ENCODE measurements at regions not wholly inside any gene's neighbourhood (a gene's known extent, or its start where the extent isn't known, plus 50 kb on each side); places are given as distances from the start of the nearest gene placed in this dataset.

DNA sequence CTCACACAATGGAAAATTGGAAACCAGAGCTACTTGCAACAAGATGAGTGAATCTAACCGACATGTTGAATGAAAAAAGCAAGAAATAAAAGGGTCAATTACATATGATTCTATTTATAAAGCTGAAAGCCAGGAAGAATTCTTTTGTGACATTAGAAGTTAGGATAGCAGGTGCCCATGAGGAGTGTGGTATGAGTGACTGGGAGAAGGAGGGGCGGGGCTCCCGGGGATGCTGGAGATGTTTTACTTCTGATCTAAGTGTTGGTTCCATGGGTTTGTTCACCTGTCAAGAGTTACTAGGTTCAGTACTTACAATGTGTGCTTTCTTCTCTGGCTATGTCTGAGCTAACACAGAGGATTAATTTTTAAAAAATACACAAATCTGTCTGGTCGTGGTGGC is 60.8 kb downstream of the NSMCE3 start:
- DNase-seq: no peak

DNA sequence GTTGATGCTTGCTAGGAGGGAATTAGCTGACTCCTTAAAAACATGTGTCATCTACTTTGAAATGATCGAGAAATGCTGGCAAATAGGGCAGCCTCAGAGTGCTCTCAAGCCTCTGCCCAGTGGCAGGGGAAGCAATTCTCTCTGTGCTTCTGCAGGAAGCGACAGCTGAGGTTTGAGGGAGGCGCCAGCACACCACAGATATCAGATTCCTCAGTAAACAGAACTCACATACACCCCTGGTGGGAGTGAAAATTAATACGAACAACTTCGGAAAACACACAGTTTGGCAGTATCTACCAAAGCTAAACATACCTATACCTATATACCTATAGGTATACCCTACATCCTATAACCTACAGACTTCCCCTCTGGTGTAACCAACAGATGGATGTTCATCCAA is 61.3 kb downstream of the NSMCE3 start:
- peak in 1 of 2 donors; percentile 4 for DNase-seq

DNA sequence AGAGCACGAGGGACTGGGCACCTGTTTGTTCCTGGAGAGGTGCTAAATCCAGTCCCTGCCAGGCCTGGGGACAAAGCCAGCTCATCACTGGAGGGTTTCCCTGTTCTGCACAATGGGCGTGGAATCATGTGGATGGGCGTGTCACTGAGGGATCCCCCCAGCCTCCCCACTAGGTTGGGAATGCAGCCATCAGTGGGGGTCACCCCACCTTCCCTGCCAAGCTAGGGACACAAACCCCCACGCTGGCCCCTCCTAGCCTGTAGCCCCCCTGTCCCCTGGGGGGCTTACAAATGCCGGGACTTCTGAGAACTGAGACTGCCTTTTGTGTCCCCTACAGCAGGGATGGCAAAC is 61.9 kb downstream of the NSMCE3 start:
- DNase-seq: no peak

DNA sequence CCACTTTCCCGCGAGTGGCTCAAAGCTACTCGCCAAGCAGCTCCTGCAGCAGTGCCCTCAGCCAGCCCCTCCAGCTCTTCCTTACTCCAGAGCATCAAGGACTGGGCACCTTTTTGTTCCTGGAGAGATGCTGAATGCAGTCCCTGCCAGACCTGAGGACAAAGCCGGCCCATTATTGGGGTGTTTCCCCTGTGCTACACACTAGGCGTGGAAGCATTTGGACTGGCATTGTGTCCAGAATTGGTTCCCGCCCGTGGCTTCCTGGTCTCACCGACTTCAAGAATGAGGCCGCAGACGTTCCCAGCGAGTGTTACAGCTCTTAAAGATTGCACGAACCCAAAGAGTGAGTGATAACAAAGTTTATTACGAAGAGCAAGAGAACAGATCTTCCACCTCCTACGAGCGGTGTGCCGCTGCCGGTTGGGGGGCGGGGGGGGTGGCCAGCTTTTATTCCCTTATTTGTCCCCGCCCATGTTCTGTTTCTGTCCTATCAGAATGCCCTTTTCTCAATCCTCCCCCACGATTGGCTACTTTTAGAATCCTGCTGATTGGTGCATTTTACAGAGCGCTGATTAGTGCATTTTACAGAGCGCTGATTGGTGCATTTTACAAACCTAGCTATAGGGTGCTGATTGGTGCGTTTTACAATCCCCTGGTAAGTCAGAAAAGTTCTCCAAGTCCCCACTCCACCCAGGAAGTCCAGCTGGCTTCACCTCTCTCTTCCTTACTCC is 62.4 kb downstream of the NSMCE3 start:
- DNase-seq: no peak

DNA sequence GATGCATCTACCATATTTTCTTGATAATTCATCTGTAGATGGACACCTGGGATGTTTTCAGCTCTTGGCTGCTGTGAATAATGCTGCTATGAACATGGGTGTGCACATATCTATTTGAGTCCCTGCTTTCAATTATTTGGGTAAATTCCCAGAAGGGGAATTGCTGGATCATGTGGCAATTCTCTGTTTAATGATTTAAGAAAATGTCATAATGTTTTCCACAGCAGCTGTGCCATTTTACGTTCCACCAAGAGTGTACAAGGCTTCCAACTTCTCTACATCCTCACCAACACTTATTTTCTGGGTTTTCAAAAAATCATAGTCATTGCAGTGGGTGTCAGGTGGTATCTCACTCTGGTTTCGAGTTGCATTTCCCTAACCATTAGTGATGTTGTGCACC is 64.4 kb downstream of the NSMCE3 start:
- no peak for DNase-seq

DNA sequence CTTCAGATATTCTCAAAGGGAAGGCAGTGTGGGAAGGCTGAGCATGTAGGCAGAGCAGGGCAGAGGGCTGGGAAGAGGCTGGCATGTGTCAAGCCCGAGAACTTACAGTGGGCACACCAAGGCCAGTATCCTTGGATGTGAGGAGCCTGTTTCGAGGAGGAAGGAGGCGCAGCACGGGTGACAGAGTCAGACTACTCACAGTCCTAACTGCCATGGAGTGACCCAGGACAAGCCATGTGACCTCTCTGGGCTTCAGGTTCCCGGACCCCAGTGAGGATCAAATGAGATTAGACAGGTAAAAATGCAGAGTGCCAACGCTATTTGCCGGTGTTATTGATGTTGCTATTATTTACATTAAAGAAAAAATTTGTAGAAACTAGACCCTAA is 65.3 kb downstream of the NSMCE3 start:
- no peak for DNase-seq

DNA sequence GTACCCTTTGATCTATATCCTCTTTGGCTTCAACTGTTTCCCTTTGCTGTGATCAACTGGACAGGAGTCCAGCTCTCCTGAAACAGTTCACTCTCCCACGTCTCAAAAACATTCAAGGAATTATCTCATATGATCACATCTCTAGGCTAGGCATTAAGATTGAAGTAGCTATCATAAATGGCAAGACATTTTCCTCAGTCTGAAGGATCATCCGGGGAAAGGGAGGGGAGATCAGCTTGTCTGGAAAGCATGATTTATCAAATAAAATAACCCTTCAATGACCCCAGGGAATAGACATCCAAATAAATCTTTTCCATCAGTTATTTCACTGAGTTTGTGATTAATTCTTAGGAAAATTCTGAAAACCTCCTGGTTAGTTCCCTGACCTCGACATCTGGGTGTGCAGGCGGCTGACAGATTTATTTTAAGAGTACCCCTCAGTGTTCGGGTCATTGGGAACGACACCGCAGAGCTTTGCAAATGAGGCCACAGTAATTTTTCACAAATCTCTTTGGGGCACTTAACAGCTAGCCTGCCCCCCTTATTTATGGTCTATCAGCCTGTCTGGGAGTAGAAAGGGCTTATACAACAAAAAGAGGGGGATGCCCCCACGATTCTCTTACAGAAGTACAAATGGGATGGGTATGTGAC is 65.8 kb downstream of the NSMCE3 start:
- DNase-seq: no peak

DNA sequence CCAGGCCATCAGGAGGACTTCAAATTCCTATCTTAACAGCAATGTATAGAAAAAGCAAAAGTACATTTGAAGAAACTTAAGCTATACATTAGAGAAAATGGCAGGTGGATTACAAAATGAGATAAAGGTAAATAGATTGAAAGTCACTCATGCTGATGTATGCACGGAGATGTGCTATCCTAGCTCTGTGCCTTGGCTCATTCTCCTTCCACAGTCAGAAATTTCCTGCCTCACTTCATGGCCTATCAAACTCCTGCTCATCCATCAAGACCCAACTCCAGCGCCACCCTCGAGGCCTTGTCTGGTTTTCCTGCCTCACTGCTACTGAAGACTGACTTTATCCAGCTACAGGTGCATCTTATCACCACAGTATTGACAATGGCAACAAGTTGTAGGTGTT is 72.9 kb downstream of the NSMCE3 start:
- no peak for DNase-seq

DNA sequence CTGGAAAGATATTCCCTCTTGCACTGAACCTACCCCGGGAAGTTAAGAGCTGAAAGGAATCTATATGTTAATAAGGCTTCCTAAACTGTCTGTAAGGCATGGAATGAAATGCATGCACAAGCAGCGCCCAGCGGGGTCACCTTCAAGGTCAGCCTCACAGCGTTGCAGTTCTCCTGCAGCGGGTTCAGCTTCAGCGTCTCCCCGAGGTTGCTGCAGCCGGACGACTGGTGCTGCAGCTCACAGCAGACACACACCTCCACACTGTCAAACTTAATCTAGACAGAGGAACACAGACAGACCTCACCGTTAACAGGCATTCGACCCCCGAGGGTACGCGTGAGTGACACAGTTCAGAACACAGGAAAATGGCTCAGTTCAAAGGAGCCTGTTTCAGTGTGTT is 73.3 kb downstream of the NSMCE3 start:
- no peak for DNase-seq

DNA sequence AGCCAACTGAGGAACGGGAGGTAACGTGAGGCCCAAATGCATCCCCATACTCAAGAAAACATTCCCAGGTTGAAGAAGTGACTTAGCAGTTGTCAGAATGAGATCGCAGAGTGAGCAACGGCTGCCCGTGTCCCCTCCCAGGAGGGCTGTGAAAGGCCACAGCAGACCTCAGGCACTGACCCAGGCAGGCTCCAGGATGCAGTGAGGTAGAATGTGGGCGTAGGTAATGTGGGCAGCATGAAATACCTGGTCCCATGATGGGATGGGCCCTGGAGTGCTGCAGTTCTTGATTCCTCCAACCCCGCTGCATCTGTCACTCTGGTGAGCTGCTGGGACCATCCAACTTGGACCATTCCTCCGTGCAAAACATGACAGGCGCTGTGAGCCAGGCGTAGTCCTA is 74.8 kb downstream of the NSMCE3 start:
- DNase-seq: no peak

DNA sequence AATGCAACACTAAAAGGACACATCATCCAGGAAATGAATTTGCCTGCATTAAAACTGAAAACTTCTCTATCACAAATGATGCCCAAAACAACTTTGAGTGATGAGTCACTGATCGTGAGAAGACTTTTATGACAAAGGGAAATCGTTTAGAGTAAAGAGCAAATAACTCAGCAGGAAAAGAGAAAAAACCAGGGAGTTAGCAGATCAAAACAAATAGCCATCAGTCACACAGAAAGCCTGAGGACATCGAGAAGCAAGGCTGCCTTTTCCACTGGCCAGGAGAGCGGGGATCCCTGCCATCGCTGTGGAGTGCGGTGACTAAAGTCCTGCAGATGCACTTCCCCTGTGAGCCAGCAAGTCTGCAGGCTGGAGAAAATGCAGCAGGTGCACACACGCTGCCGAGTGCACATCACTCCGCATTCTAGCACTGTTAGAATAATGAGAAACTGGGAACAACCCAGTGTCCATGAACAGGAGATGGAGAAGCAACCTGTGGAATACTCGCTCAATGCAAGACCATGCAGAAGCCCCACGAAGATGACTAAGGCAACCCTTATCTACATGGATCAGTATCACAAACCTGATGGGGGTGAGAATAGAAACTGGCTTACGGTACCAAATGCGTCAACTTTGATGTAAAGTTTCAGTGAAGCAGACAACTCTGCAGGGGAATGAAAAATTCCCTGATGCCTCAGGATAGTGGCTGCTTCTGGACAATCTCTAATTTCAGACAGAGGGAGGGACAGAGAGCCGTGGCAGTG is 86.4 kb downstream of the NSMCE3 start:
- no peak for DNase-seq

DNA sequence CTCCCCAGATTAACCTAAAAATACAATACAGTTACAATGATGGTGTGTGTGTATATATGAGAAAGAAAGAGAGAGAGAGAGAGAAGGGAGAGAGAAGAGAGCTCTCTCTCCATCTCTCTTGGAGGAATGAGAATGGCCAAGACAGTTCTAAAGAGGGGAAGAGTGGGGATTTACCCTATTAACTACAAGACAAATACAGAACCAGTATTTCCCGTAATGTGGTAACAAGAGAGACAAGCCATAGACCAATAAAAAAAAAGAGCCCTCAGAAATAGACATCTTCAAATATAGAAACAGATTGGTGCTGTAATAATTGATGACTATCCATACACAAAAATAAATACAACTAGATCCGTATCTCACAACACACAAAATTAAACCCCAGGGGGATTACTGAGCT is 87.0 kb downstream of the NSMCE3 start:
- DNase-seq: no peak

DNA sequence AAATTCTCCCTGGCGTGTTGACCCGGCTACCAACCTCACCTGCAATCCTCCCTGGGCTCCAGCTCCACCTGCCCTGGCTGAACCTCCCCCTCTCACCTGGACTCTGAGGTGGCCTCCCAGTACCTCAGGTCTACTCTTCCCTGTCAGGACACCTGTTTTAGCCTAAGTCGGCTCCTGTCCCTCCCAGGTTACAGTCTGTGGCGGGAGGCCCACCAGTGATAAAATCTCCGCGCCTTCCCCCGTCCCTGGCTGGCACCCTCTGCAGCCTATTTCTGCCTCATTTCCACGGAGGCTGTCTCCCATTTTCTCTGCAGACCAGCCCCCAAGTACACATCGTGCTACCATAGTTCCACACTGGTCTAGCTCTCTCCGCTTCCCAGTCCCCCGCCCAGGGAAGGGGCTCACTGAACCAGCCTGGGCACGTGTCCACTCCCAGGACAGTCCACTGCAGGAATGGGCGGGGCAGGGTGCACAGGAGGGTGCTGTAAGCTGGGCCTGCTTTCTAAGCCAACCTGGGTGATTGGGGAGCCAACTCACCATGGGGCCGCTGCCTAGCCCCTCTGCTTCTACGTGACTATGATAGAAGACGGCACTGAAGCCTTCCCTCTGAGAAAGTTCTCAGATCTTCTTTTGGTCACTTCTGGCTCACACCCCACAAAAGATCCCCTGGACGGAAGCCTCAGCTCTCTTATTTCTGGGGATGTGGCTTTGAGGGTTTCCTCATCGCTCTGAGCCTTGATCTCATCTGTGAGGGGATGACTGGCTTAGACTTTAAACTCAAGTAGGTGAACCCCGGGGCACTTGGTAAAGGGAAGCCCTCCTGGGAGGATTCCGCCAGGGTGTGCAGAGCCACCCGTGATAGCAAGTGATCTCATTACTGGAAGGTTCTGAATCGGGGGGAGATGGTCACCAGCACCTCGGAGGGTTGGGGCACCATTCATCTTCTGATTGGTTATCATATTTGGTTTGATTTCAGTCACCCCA is 96.6 kb downstream of the NSMCE3 start:
- no peak for DNase-seq

DNA sequence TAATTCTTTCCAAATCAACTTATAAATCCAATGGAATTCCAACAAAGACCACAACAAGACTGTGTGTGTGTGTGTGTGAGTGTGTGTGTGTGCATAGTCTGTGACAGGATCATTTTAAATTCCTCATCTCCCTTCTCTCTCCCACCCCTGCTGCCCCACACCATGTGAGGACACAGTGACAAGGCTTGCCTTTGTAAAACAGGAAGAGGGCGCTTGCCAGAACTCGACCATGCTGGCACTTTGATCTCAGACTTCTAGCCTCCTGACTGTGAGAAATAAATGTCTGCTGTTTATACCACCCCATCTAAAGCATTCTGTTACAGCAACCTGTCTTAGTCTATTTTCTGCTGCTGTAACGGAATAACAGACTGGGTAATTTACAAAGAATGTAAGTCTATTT is 99.1 kb downstream of the NSMCE3 start:
- DNase-seq: no peak

All from hippocampal formation (tissue), 2 donors.